ENCODE measurements at regions not wholly inside any gene's neighbourhood (a gene's known extent, or its start where the extent isn't known, plus 50 kb on each side); places are given as distances from the start of the nearest gene placed in this dataset.

GRCh38 chr21:15227919-15228318 is 163.1 kb upstream of the NRIP1 start:
- TF ChIP-seq EZH2phosphoT487 (IDR thresholded peaks at IDR 0.05; ENCODE audit: insufficient read depth, low read depth) (no peak), EZH2 (IDR thresholded peaks at IDR 0.05; ENCODE audit: insufficient read depth, poor library complexity, severe bottlenecking) (no peak)
